Mesenchymal stem cell (in vitro differentiated cells and primary cell): ENCODE measurements at regions not wholly inside any gene's neighbourhood (a gene's known extent, or its start where the extent isn't known, plus 50 kb on each side); places are given as distances from the start of the nearest gene placed in this dataset.

Experiments used
- DNase-seq: peaks from one replicate; pipeline ENCODE4 v3.0.0-alpha.2; 2013
- H2AFZ ChIP-seq: one replicate; pipeline ENCODE4 v1.6.1; 2013; ENCODE audit warnings: low read depth, mild to moderate bottlenecking, control low read depth, inconsistent platforms, low read length, moderate library complexity
- H2AK5ac ChIP-seq: 2 replicates; pipeline ENCODE4 v1.6.1; 2013; ENCODE audit warnings: low read length, moderate library complexity, mild to moderate bottlenecking, inconsistent platforms; ENCODE audit not compliant: severe bottlenecking
- H2BK120ac ChIP-seq: one replicate; pipeline ENCODE4 v1.6.1; 2013; ENCODE audit warnings: low read depth, mild to moderate bottlenecking, inconsistent platforms, low read length, moderate library complexity
- H2BK12ac ChIP-seq, 2 experiments: one replicate each; pipeline ENCODE4 v1.6.1; 2013; ENCODE audit warnings: inconsistent platforms in 2 of 2, low read length in 2 of 2, mild to moderate bottlenecking in 2 of 2, moderate library complexity in 2 of 2, control low read depth in 1 of 2
- H2BK15ac ChIP-seq: one replicate; pipeline ENCODE4 v1.6.1; 2013; ENCODE audit warnings: mild to moderate bottlenecking, low read depth, inconsistent platforms; ENCODE audit not compliant: poor library complexity, severe bottlenecking
- H2BK5ac ChIP-seq: 2 replicates; pipeline ENCODE4 v1.6.1; 2013; ENCODE audit warnings: low read depth, mild to moderate bottlenecking, low read length, control low read depth, inconsistent platforms; ENCODE audit not compliant: poor library complexity, severe bottlenecking
- H3K14ac ChIP-seq, 2 experiments: one replicate each; pipeline ENCODE4 v1.6.1; 2013; ENCODE audit warnings: inconsistent platforms in 2 of 2, low read length in 2 of 2, control low read depth in 1 of 2, mild to moderate bottlenecking in 1 of 2, moderate library complexity in 1 of 2
- H3K18ac ChIP-seq, 2 experiments: one replicate each; pipeline ENCODE4 v1.6.1; 2013; ENCODE audit warnings: inconsistent platforms in 2 of 2, low read length in 2 of 2, control low read depth in 1 of 2, low read depth in 1 of 2, mild to moderate bottlenecking in 1 of 2
- H3K23ac ChIP-seq, 2 experiments: one replicate each; pipeline ENCODE4 v1.6.1; 2013; ENCODE audit warnings: inconsistent platforms in 2 of 2, low read length in 2 of 2, mild to moderate bottlenecking in 2 of 2, moderate library complexity in 2 of 2, control low read depth in 1 of 2
- H3K27ac ChIP-seq: 2 replicates; pipeline ENCODE4 v1.5.1; 2013; ENCODE audit warnings: mild to moderate bottlenecking, moderate library complexity, low read length, control low read depth, inconsistent platforms; ENCODE audit not compliant: poor library complexity, severe bottlenecking
- H3K27me3 ChIP-seq, 2 experiments: 2 replicates each; pipeline versions ENCODE4 v1.6.1 to v1.7.0; 2013; ENCODE audit warnings: low read length in 2 of 2, mild to moderate bottlenecking in 2 of 2, moderate library complexity in 2 of 2, control low read depth in 1 of 2, inconsistent platforms in 1 of 2; ENCODE audit not compliant: control insufficient read depth in 1 of 2, insufficient read depth in 1 of 2
- H3K36me3 ChIP-seq, 2 experiments: 2 replicates each; pipeline versions ENCODE4 v1.6.1 to v1.7.0; 2013; ENCODE audit warnings: low read length in 2 of 2, control low read depth in 1 of 2, inconsistent platforms in 1 of 2, low read depth in 1 of 2, mild to moderate bottlenecking in 1 of 2; ENCODE audit not compliant: insufficient read depth in 2 of 2, control insufficient read depth in 1 of 2
- H3K4ac ChIP-seq, 2 experiments: one replicate each; pipeline ENCODE4 v1.6.1; 2013; ENCODE audit warnings: inconsistent platforms in 2 of 2, low read length in 2 of 2, mild to moderate bottlenecking in 2 of 2, moderate library complexity in 2 of 2, control low read depth in 1 of 2, low read depth in 1 of 2
- H3K4me1 ChIP-seq: 2 replicates; pipeline ENCODE4 v1.6.1; 2013; ENCODE audit warnings: low read depth, low read length, control low read depth; ENCODE audit not compliant: control insufficient read depth, insufficient read depth
- H3K4me2 ChIP-seq: 2 replicates; pipeline ENCODE4 v1.6.1; 2013; ENCODE audit warnings: low read length, mild to moderate bottlenecking, inconsistent platforms; ENCODE audit not compliant: poor library complexity, severe bottlenecking
- H3K4me3 ChIP-seq, 2 experiments: 2 replicates each; pipeline versions ENCODE4 v1.5.1 to v1.7.0; 2013; ENCODE audit warnings: low read length in 2 of 2, mild to moderate bottlenecking in 2 of 2, control low read depth in 1 of 2, low read depth in 1 of 2; ENCODE audit not compliant: insufficient read depth in 1 of 2
- H3K79me1 ChIP-seq: replicated peaks from 2 replicates; pipeline ENCODE4 v1.6.1; 2013; ENCODE audit warnings: mild to moderate bottlenecking, control low read depth, low read length, inconsistent platforms; ENCODE audit not compliant: poor library complexity, severe bottlenecking
- H3K9ac ChIP-seq: 2 replicates; pipeline ENCODE4 v1.7.0; 2013; ENCODE audit warnings: mild to moderate bottlenecking, low read length, moderate library complexity
- H3K9me3 ChIP-seq: 2 replicates; pipeline ENCODE4 v1.7.0; 2013; ENCODE audit warnings: mild to moderate bottlenecking, low read length; ENCODE audit not compliant: control insufficient read depth
- H4K8ac ChIP-seq: one replicate; pipeline ENCODE4 v1.6.1; 2013; ENCODE audit warnings: inconsistent platforms, mild to moderate bottlenecking, low read length, moderate library complexity
- H4K91ac ChIP-seq: one replicate; pipeline ENCODE4 v1.6.1; 2013; ENCODE audit warnings: mild to moderate bottlenecking, low read length, inconsistent platforms
- WGBS: methylation state at CpG from one replicate; pipeline ENCODE4 v1.1.7; 2013; ENCODE audit warnings: mixed read lengths; 5-methylcytosine and 5-hydroxymethylcytosine counted together

DNA sequence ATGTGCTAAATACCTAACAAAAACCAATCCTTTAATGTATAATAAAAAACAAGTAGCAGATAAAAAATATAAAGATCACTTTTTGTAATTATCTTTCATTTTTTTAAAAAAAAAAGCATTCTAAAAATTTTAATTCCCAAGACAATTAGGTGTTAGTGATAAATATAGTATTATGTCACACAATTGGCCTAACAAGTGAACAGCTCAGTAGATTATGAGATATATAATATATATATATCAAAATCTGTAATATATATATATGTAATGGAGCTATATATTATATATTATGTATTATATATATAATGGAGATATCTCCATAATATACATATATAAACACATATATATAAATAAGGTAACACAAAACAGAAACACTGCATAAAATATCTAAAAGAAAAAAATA is 1531.1 kb upstream of the MIR17HG start:
- Histone ChIP-seq H3K9ac (no peak overlapping the region), H3K9me3 (peaks cover 6% of the 10 kb centered on the region), H4K91ac (no peak overlapping the region), H3K4me2 (no peak overlapping the region), H3K27me3 (no peaks in the 10 kb centered on the region), H3K36me3 (no peaks in the 10 kb centered on the region), H2AK5ac (no peak overlapping the region), H3K79me1 (no peaks in the 10 kb centered on the region), H3K14ac (no peak overlapping the region), H2BK15ac (no peak overlapping the region), H2BK12ac (no peak overlapping the region), H4K8ac (no peak overlapping the region), H3K4me1 (no peaks in the 10 kb centered on the region), H2BK120ac (no peak overlapping the region), H2AFZ (no peak overlapping the region), H3K23ac (no peak overlapping the region), H2BK5ac (no peak overlapping the region), H3K4ac (no peak overlapping the region), H3K27ac (no peak overlapping the region), H3K18ac (no peak overlapping the region), H3K4me3 (no peak overlapping the region)
- DNase-seq: no peak

DNA sequence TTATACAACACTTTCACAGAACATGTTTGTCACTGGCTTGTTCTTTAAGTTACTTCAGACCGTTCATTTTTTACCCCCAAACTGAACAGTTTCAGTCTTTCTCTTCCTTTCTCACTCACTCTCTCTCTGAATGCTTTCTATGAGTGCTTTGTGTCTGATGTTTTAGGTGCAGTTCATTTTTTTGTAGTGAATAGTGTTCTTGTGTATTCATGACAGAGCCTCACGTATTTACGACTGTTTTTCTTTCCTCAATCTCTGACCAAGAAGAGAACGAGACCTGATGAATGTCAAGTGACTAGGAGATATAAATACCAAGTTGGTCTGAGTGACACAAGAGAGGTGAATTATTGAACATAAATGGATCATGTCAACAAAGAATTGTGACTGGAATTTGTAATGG is 1525.0 kb upstream of the MIR17HG start:
- no peak overlapping the region for H2BK12ac ChIP-seq

DNA sequence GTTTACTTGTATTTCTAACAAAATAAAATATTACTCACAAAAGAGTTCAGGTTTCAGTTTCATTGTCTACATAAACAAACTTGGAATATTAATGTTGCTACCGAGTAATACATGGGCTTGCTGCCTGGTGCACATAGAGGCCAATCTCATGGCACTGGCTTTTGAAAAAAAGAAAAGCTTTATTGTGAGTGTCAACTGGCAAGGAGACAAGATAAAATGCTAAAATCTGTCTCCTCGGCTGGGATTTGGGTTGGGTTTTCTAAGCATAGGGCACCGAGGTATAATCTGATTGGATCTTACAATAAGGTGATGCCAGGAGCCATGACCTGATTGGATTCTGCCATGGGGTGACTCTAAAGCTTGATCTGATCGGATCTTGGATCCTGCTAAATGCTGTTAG is 1519.9 kb upstream of the MIR17HG start:
- 96% methylated on average over 4 of the region's 4 CpGs for WGBS

More for the DNA sequence above, 1525.0 kb upstream of the MIR17HG start:
- H3K79me1 ChIP-seq: no peaks in the 10 kb centered on the region
- H3K4me3 ChIP-seq: no peak overlapping the region
- no peak overlapping the region for H3K4me2 ChIP-seq
- H3K27me3 ChIP-seq: no peaks in the 10 kb centered on the region
- H3K4me1 ChIP-seq: no peaks in the 10 kb centered on the region
- no peak overlapping the region for H3K23ac ChIP-seq
- H2AFZ ChIP-seq: no peak overlapping the region
- H3K36me3 ChIP-seq: no peaks in the 10 kb centered on the region
- H3K14ac ChIP-seq: no peak overlapping the region
- H3K9ac ChIP-seq: no peak overlapping the region
- no peak overlapping the region for H2BK5ac ChIP-seq
- no peak overlapping the region for H3K4ac ChIP-seq
- H2BK15ac ChIP-seq: no peak overlapping the region
- H3K9me3 ChIP-seq: peaks cover 2% of the 10 kb centered on the region
- peak; percentile 11 for DNase-seq
- H3K18ac ChIP-seq: no peak overlapping the region
- H4K91ac ChIP-seq: no peak overlapping the region
- no peak overlapping the region for H3K27ac ChIP-seq
- H2AK5ac ChIP-seq: no peak overlapping the region
- H2BK120ac ChIP-seq: no peak overlapping the region
- WGBS: 37% methylated on average over 4 of the region's 4 CpGs
- H4K8ac ChIP-seq: no peak overlapping the region

DNA sequence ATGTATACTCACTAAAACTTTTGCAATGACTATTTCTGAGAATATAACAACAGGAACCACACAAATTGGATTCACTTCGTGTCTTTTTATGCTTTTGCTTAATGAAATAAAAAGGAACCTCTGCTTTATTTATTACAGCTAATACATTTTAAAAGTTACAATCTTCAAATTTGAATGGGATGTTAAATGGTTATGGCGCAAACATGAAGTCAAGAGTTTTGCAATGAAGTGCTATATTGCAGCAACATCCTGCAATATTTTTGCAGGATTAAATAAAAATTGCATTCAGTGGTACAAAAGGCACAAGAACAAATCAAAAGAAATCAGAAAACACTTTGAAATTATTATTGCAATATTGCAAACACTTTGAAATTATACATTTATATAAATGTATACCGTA is 1519.0 kb upstream of the MIR17HG start:
- Histone ChIP-seq H4K8ac (no peak overlapping the region), H3K4me3 (no peak overlapping the region), H3K79me1 (no peaks in the 10 kb centered on the region), H3K27ac (no peak overlapping the region), H3K27me3 (no peaks in the 10 kb centered on the region), H3K18ac (no peak overlapping the region), H2BK15ac (no peak overlapping the region), H2BK12ac (no peak overlapping the region), H3K9ac (no peak overlapping the region), H2AFZ (no peak overlapping the region), H2BK5ac (no peak overlapping the region), H3K36me3 (no peaks in the 10 kb centered on the region), H4K91ac (no peak overlapping the region), H3K23ac (no peak overlapping the region), H3K4me2 (no peak overlapping the region), H3K4ac (no peak overlapping the region), H3K9me3 (no peaks in the 10 kb centered on the region), H3K14ac (no peak overlapping the region), H2BK120ac (no peak overlapping the region), H3K4me1 (no peaks in the 10 kb centered on the region), H2AK5ac (no peak overlapping the region)
- DNase-seq: no peak
- no CpG with 5 or more reads among the region's 3 CpGs for WGBS

More for the DNA sequence above, 1519.9 kb upstream of the MIR17HG start:
- H3K18ac ChIP-seq: no peak overlapping the region
- H4K8ac ChIP-seq: no peak overlapping the region
- no peak overlapping the region for H2BK15ac ChIP-seq
- DNase-seq: no peak
- no peaks in the 10 kb centered on the region for H3K4me1 ChIP-seq
- H2BK12ac ChIP-seq: no peak overlapping the region
- H3K4me2 ChIP-seq: no peak overlapping the region
- H3K9ac ChIP-seq: no peak overlapping the region
- no peak overlapping the region for H3K4ac ChIP-seq
- H3K4me3 ChIP-seq: no peak overlapping the region
- H4K91ac ChIP-seq: no peak overlapping the region
- no peaks in the 10 kb centered on the region for H3K9me3 ChIP-seq
- H3K79me1 ChIP-seq: no peaks in the 10 kb centered on the region
- no peak overlapping the region for H2AK5ac ChIP-seq
- H3K36me3 ChIP-seq: no peaks in the 10 kb centered on the region
- H2BK5ac ChIP-seq: no peak overlapping the region
- no peak overlapping the region for H2BK120ac ChIP-seq
- no peak overlapping the region for H3K27ac ChIP-seq
- no peak overlapping the region for H3K14ac ChIP-seq
- H2AFZ ChIP-seq: no peak overlapping the region
- H3K27me3 ChIP-seq: no peaks in the 10 kb centered on the region
- no peak overlapping the region for H3K23ac ChIP-seq
